Activated CD8-positive, alpha-beta memory T cell treated with anti-CD3 and anti-CD28 coated beads, Interleukin-2, amount 10 ng/mL, durations not matched to agents 7 days and 5 days (primary cell): ENCODE measurements at regions not wholly inside any gene's neighbourhood (a gene's known extent, or its start where the extent isn't known, plus 50 kb on each side); places are given as distances from the start of the nearest gene placed in this dataset.

ENCODE experiments used
- ATAC-seq: fragments of 150-1000 bp; cut with Tn5 transposase; one replicate; pipeline ENCODE4 v1.10.0; 2021; ENCODE audit warnings: moderate library complexity
- CTCF ChIA-PET: fragments of 350-600 bp; sonication (Branson Sonifier 250); formaldehyde crosslinking; loops from one replicate; lab custom pipeline; 2021; ENCODE audit warnings: antibody characterized with exemption; lab: Charles Lee
- DNase-seq: peaks from one replicate; pipeline ENCODE4 v3.0.0-alpha.2; 2020
- H3K27ac Mint-ChIP-seq: one replicate; pipeline ENCODE4 v1.8.0; 2021; ENCODE audit warnings: mild to moderate bottlenecking, mixed read lengths
- H3K27me3 Mint-ChIP-seq: one replicate; pipeline ENCODE4 v1.8.0; 2021; ENCODE audit warnings: mixed read lengths
- H3K36me3 Mint-ChIP-seq: one replicate; pipeline ENCODE4 v1.8.0; 2021; ENCODE audit warnings: mild to moderate bottlenecking, mixed read lengths
- H3K4me1 Mint-ChIP-seq: one replicate; pipeline ENCODE4 v1.8.0; 2021; ENCODE audit warnings: mixed read lengths
- H3K4me3 Mint-ChIP-seq: one replicate; pipeline ENCODE4 v1.8.0; 2021; ENCODE audit warnings: mild to moderate bottlenecking, moderate library complexity, mixed read lengths
- H3K9me3 Mint-ChIP-seq: one replicate; pipeline ENCODE4 v1.8.0; 2022; ENCODE audit warnings: low read depth, mixed read lengths

DNA sequence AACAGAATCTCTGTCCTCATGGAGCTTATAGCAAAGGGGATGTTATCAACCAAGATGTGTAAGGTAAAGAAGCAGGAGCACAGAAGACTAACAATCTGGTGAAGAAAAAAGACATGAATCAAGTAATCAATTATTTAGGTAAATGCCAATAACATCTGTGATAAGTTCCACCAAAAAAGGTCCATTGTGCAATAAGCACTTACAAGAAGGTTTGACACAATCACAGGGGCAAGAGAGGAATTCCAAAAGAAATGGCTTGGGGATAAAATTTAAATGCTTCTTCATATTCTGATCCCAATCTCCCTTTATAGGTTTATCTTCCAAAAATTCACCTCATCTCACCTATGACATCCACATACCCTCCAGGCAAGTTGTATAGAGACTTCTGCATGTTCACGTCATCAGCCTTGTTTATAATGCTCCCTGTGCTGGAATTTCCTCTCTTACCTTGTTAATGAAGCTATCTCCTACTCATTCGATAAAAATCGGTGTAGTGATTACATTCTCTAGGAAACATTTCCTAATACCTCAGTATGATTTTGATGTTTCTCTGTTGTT, 53.6 kb upstream of the DPT start:
- CTCF ChIA-PET: no interaction called here
- H3K36me3 Mint-ChIP-seq: no peaks in the 10 kb centered on the region
- H3K4me3 Mint-ChIP-seq: no peak overlapping the region
- no peak overlapping the region for H3K27ac Mint-ChIP-seq
- no peak for DNase-seq
- no peaks in the 10 kb centered on the region for H3K4me1 Mint-ChIP-seq
- H3K9me3 Mint-ChIP-seq: no peaks in the 10 kb centered on the region
- H3K27me3 Mint-ChIP-seq: peaks cover 11% of the 10 kb centered on the region
- ATAC-seq: no peak

DNA sequence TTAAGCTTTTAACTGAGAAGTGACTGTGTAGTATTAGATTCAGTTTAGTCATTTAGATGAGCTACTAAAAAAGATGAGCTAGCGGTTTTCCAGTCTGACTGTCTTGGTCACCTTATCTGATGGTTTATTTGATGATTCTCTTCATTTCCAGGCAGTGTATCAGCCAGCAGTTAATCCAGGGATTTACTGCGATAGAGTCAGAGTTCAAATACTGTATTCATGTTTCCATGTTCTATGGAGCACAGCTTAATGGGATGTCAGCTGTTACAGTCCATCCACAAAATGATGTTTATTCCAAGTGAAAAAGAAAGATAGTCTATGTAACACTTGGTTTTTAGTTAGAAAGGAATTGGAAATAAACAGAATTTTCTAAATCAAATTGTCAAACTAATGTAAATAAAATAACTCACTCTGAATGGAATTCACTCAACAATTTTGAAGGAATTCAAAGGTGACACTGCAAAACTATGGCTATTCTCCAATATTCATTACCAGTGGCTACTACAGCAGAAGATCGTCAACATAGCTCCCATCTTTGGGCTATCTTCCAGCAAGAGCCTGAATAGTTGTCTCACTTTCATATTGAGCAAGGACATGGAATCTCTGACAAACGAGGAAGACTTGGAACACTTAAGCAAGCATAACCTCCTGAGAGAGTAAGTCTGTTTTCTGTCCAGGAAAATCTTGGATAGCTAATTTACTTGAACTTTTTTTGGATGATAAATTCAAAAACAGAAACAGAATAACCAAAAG, 54.6 kb upstream of the DPT start:
- no peaks in the 10 kb centered on the region for H3K4me1 Mint-ChIP-seq
- ATAC-seq: no peak

DNA sequence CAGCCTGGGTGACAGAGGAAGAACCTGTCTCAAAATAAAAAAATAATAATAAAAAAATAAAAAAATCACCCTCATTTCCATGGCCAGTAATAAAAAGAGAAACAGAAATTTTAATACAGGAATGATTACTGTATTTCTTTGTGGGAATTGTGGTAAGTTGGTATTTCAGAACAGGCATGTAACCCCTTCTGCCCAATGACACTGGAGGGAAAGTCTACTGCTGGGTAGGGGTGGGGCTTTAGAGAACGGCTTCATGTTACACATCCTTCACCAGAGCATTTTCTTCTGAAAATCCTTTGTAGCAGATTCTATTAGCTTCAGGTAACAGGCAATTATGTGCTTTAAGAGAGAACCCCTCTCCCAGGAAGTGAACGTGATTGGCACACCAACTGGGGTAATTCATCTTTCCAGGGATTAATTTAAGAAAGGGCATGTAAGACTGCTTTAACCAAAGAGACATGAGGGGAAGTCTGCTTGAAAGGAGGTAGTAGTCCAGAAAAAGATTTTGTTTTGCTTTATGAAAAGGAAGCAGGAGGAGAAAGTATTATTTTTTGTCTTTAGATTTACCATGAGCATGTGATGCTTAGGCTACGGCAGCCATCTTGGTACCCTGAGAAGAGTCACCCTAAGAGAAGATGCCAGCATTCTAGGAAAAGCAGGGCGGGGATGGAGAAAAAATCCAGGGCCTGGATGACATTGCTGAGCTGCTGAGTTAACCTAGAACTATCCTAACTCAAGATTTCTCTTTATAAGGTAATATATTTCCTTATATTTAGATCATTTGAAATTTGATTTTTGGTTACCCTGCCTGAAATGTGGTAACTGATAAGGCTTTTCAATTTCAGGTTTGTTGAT, 57.7 kb upstream of the DPT start:
- Mint-ChIP-seq H3K36me3 (no peaks in the 10 kb centered on the region), H3K4me1 (no peaks in the 10 kb centered on the region), H3K4me3 (no peak overlapping the region), H3K27me3 (peaks cover 13% of the 10 kb centered on the region), H3K9me3 (no peaks in the 10 kb centered on the region), H3K27ac (no peak overlapping the region)
- no peak for DNase-seq
- no peak for ATAC-seq
- CTCF ChIA-PET: no interaction called here

More for the DNA sequence above, 54.6 kb upstream of the DPT start:
- CTCF ChIA-PET: no interaction called here
- no peaks in the 10 kb centered on the region for H3K36me3 Mint-ChIP-seq
- DNase-seq: no peak
- H3K9me3 Mint-ChIP-seq: no peaks in the 10 kb centered on the region
- H3K27me3 Mint-ChIP-seq: peaks cover 11% of the 10 kb centered on the region
- no peak overlapping the region for H3K4me3 Mint-ChIP-seq
- H3K27ac Mint-ChIP-seq: no peak overlapping the region

DNA sequence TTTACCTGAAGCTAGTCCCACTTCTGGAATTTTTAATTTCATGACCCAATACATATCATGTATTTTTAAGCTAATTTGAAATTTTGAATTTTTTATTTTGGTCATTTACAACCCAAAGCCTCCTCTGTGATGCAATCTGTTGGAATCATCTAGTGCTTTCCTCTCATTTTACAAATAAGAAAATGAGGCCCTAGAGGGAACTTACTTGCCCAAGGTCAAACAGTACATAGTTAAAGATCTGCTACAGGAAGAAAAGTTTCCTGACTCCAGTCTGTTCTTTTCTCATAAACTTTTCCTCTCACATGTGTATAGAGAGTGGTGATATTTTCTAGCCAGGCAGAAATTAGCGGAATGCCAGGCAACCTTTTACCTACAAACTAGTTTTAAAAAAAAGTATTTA, 59.3 kb upstream of the DPT start:
- H3K9me3 Mint-ChIP-seq: no peaks in the 10 kb centered on the region
- H3K36me3 Mint-ChIP-seq: no peaks in the 10 kb centered on the region
- no peak overlapping the region for H3K4me3 Mint-ChIP-seq
- ATAC-seq (no peak), DNase-seq (no peak)
- no peak overlapping the region for H3K27ac Mint-ChIP-seq
- peaks cover 5% of the 10 kb centered on the region for H3K4me1 Mint-ChIP-seq
- H3K27me3 Mint-ChIP-seq: peaks cover 14% of the 10 kb centered on the region
- CTCF ChIA-PET: no interaction called here

DNA sequence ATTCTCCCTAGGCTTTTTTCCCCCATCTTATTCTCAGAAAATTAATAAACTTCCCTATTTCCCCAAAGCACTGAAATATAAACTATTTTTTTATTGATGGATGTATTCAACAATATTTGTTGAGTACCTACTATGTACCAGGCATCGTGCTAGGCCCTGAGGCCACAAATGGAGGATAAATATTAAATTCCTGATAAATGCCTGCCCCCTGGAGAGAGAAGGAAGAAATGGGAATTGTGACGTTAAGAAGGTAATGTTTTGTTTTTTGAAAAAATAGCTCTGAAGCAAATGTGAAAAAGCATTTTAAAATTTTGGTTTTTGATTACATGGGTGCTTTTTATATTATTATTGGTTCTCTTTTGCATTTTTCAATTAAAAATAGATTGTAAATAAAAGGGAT, 60.5 kb upstream of the DPT start:
- no peak overlapping the region for H3K4me3 Mint-ChIP-seq
- peaks cover 12% of the 10 kb centered on the region for H3K27me3 Mint-ChIP-seq

DNA sequence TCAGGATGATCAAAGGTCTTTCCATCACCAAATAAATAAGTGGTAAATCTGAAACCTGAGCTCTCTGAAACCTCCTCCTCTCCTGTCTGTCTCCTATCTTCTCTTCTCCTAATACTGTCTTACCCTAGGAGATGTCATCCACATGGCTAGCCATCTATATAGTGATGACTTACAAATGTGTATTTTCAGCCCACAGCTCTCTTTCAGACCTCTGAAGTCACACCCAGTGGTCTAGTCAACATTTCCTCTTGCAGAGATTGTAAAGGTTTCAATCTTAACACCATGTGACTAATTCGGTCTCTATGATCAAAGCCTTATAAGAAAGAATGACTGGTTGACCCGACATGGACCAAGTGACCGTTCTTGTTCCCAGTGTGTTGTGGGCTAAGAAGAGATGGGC, 63.1 kb upstream of the DPT start:
- Mint-ChIP-seq H3K4me1 (peaks cover 5% of the 10 kb centered on the region), H3K36me3 (no peaks in the 10 kb centered on the region), H3K27ac (no peak overlapping the region), H3K27me3 (peaks cover 14% of the 10 kb centered on the region), H3K9me3 (no peaks in the 10 kb centered on the region), H3K4me3 (no peak overlapping the region)
- CTCF ChIA-PET: no interaction called here
- no peak for ATAC-seq
- DNase-seq: no peak

More for the DNA sequence above, 60.5 kb upstream of the DPT start:
- Mint-ChIP-seq H3K36me3 (no peaks in the 10 kb centered on the region), H3K9me3 (no peaks in the 10 kb centered on the region), H3K27ac (no peak overlapping the region), H3K4me1 (peaks cover 5% of the 10 kb centered on the region)
- ATAC-seq (no peak), DNase-seq (no peak)
- CTCF ChIA-PET: no interaction called here

DNA sequence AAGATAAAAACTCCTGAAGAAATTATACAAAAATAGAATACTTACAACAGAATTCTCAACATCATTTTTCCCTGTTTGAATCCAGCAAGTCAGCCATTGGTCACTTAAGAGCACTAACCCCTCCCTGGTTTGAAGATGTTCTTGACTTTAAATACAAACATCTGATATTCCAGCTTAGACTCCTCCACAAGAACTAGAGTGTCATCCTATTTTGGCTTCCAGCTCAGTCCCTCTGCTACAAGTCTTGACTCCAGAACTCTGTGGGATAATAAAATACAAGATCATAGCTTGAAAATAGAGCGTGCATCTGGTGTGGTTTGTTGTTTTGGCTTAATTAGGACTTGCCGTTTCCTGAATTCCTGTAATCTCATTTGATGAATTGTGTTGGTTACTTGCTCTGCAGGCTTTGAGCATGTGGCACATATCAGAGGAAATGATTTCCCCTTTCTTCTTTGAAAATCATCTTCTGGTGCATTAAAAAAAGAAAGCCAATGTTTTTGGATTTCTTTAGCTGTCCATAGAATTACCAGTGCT, 63.7 kb upstream of the DPT start:
- Mint-ChIP-seq H3K9me3 (no peaks in the 10 kb centered on the region), H3K27ac (no peak overlapping the region), H3K27me3 (peaks cover 14% of the 10 kb centered on the region), H3K4me1 (peaks cover 5% of the 10 kb centered on the region), H3K36me3 (no peaks in the 10 kb centered on the region), H3K4me3 (no peak overlapping the region)
- DNase-seq (no peak), ATAC-seq (no peak)
- CTCF ChIA-PET: interaction anchor here (0.9 kb wide), 1 partner anchor 47 kb away, joined by 3 read pairs; no protein-coding TSS in a partner anchor

DNA sequence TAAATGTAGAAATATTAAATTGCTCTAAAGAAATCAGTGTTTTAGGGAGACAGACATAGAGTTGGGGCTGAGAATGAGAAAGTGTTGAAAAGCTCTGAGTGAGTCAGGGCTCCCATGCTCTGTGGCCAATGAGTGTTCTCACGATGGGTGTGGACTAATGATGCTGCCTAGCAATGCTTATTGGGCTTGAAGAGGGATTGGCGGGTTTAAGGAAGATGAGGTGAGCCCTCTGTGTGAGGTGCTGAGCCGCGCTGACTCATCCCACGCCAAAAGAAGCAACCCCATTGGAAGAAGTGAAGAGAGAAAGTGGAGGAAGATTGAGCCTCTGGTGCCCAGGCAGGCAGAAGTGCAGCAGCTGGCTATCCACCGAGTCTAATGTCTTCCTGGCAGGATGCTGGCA, 65.1 kb upstream of the DPT start:
- no peaks in the 10 kb centered on the region for H3K9me3 Mint-ChIP-seq
- no peak overlapping the region for H3K27ac Mint-ChIP-seq
- H3K27me3 Mint-ChIP-seq: peaks cover 14% of the 10 kb centered on the region
- peaks cover 5% of the 10 kb centered on the region for H3K4me1 Mint-ChIP-seq
- H3K4me3 Mint-ChIP-seq: no peak overlapping the region
- DNase-seq: no peak
- CTCF ChIA-PET: no interaction called here
- H3K36me3 Mint-ChIP-seq: no peaks in the 10 kb centered on the region
- ATAC-seq: no peak

DNA sequence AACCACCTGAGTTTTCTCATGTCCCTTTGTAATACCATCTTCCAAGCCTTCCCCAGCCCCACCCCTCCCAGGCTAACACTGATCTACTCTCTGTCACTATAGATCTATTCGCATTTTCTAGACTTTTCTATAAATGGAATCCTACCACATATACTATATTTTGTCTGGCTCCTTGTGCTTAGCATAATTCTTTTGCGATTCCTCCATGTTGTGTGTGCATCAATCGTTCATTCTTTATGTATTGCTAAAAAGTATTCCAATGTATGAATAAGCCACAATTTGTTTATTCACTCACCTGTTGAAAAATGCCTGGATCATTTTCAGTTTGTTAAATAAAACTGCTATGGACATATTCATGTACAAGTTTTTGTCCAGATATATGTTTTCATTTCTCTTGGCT, 66.7 kb upstream of the DPT start:
- DNase-seq (no peak), ATAC-seq (no peak)
- Mint-ChIP-seq H3K27me3 (peaks cover 14% of the 10 kb centered on the region), H3K9me3 (no peaks in the 10 kb centered on the region), H3K4me1 (peaks cover 5% of the 10 kb centered on the region), H3K36me3 (no peaks in the 10 kb centered on the region), H3K27ac (no peak overlapping the region), H3K4me3 (no peak overlapping the region)
- CTCF ChIA-PET: no interaction called here

DNA sequence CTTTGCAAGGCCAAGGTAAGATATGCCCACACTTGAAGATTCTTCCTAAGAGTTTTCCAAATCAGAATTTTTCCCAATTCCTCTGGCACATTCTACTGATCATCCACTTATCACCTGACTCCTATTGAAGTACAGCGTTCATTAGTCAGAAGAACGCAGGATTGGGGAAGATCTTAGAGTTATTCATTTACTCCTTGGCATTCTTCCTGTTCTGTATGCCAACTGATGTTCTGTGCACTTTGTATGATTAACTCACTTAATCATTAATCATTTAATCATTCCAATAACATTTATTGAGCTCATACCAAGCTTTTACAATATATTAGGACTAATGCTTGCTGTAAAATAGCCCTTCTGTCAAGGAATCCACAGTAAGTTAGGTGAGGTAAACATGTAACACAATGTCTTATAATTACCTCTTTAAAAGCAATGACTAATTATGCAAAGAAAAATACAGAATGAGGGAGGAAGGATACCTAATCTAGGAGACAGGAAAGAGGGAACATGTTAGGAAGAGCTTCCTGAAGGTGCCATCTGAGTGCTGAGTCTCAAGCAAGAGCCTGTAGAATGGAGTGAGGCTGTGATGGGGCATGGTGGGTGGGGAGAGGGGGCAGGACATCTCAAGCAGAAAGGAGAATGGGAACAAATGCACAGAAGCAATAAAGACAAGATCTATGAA, 71.1 kb upstream of the DPT start:
- H3K27me3 Mint-ChIP-seq: peaks cover 7% of the 10 kb centered on the region
- CTCF ChIA-PET: no interaction called here
- no peaks in the 10 kb centered on the region for H3K36me3 Mint-ChIP-seq
- no peak overlapping the region for H3K4me3 Mint-ChIP-seq
- H3K27ac Mint-ChIP-seq: no peak overlapping the region
- no peaks in the 10 kb centered on the region for H3K9me3 Mint-ChIP-seq
- ATAC-seq: no peak
- no peaks in the 10 kb centered on the region for H3K4me1 Mint-ChIP-seq
- DNase-seq: no peak

DNA sequence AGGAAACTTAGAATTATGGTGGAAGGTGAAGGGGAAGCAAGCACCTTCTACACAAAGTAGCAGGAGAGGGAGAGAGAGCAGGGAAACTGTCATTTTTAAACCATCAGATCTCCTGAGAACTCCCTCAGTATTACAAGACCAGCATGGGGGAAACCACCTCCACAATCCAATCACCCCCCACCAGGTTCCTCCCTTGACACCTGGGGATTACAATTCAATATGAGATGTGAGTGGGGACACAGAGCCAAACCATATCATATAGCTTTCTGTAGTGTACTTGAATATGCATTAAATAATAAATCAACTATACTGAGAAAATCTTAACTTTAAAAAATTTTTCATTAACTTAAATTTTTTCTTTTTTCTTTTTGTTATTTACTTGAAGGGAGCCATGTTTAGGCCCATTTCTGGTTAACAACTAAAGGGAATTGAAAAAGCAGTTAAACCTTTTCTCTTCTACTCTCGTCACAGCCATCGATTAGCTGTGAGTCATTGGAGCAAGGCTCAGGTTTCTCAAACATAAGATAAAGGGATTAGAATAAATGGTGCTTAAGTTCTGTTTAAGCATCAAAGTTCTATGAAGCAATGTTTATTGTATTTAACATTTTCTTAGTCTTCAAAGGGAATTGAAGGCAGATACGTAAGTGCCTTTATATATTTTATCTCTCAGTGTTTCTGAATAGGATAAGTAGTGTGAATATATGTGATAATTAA, 72.2 kb upstream of the DPT start:
- Mint-ChIP-seq H3K4me1 (no peaks in the 10 kb centered on the region), H3K9me3 (no peaks in the 10 kb centered on the region), H3K4me3 (no peak overlapping the region), H3K36me3 (no peaks in the 10 kb centered on the region), H3K27me3 (no peaks in the 10 kb centered on the region), H3K27ac (no peak overlapping the region)
- ATAC-seq (no peak), DNase-seq (no peak)
- CTCF ChIA-PET: no interaction called here

DNA sequence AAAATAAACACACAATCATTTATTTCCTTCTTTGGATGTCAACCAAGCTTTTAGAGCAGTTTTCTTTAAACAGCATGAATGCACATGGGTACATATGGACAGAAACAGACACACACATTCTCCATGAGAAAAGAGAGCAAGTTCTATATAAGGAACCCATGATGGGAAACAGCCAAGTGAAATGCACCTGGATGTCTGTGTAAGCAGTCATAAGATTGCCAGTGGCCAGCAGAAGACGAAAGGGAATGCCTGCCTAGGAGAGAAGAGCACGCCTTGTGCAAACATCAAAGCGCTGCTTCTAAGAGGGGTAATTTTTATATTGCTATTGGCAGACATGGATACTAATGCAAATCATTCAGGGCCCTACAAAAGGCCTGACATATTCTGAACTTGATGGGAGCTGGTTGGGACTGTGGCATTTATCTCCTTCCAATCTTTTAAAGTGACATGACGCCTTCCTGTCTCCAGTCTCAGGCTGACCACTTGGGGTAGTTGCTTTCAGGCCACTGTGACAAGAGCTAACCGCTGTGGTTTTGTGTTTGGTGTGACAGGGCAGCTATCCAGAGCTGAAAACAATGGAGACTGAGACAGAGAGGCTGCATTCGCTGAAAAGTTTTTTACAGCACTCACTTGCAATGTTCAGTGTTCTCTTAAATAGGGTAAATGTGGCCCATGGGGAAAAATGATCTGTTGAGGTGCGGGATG, 75.0 kb upstream of the DPT start:
- CTCF ChIA-PET: no interaction called here
- H3K27me3 Mint-ChIP-seq: no peaks in the 10 kb centered on the region
- no peak overlapping the region for H3K4me3 Mint-ChIP-seq
- H3K36me3 Mint-ChIP-seq: no peaks in the 10 kb centered on the region
- no peaks in the 10 kb centered on the region for H3K4me1 Mint-ChIP-seq
- DNase-seq (no peak), ATAC-seq (no peak)
- H3K27ac Mint-ChIP-seq: no peak overlapping the region
- no peaks in the 10 kb centered on the region for H3K9me3 Mint-ChIP-seq
